K562 (cell line): ENCODE measurements at regions not wholly inside any gene's neighbourhood (a gene's known extent, or its start where the extent isn't known, plus 50 kb on each side); places are given as distances from the start of the nearest gene placed in this dataset.

Source experiments
- ARID1B ChIP-seq: fragments of 450-650 bp; IDR thresholded peaks from 2 replicates; pipeline ENCODE4 v1.6.1; 2016; ENCODE audit warnings: antibody characterized with exemption, mild to moderate bottlenecking, inconsistent platforms
- ATF7 ChIP-seq: fragments of 450-650 bp; IDR thresholded peaks from 2 replicates; pipeline ENCODE4 v1.7.1; 2014; ENCODE audit warnings: mild to moderate bottlenecking, moderate library complexity
- CBFA2T2 ChIP-seq: fragments of 450-650 bp; conservative IDR thresholded peaks from 2 replicates; pipeline ENCODE4 v1.6.1; 2017; ENCODE audit warnings: mild to moderate bottlenecking
- CCNT2 ChIP-seq: IDR thresholded peaks from 2 replicates; pipeline ENCODE4 v1.6.1; 2011; ENCODE audit warnings: borderline replicate concordance, low read depth, mild to moderate bottlenecking, moderate library complexity, mixed read lengths, low read length; ENCODE audit not compliant: insufficient read length; ENCODE audit errors: extremely low read depth
- DPF2 ChIP-seq: fragments of 450-650 bp; IDR thresholded peaks from 2 replicates; pipeline ENCODE4 v1.6.1; 2016
- EP300 ChIP-seq: IDR thresholded peaks from 2 replicates; pipeline ENCODE4 v1.6.1; 2012; ENCODE audit warnings: low read length, improper control_type of control experiment
- GATA2 ChIP-seq: sonication (generic); formaldehyde crosslinking; IDR thresholded peaks from 2 replicates; pipeline ENCODE4 v1.4.0; 2020; ENCODE audit warnings: mild to moderate bottlenecking, missing genetic modification reagents
- GATAD2A ChIP-seq: fragments of 450-650 bp; IDR thresholded peaks from 2 replicates; pipeline ENCODE4 v1.6.1; 2017
- GTF2E2 ChIP-seq: fragments of 200-800 bp; sonication (Bioruptor generic); IDR thresholded peaks from 2 replicates; pipeline ENCODE4 v1.6.1; 2016; ENCODE audit warnings: missing genetic modification characterization, missing compliant biosample characterization
- JUND ChIP-seq, 2 experiments: IDR thresholded peaks; 2 replicates in 1 of 2; 3 replicates in 1 of 2; pipeline ENCODE4 v1.6.1; 2011; ENCODE audit warnings: borderline replicate concordance in 2 of 2, low read depth in 2 of 2, low read length in 2 of 2, improper control_type of control experiment in 1 of 2, missing biosample characterization in 1 of 2, missing genetic modification characterization in 1 of 2, missing genetic modification reagents in 1 of 2
- KDM1A ChIP-seq, 2 experiments: fragments of 450-650 bp; IDR thresholded peaks; 2 replicates each; pipeline ENCODE4 v1.6.1; 2016; ENCODE audit warnings: mild to moderate bottlenecking in 2 of 2
- MAFK ChIP-seq: IDR thresholded peaks from 2 replicates; pipeline ENCODE4 v1.6.1; 2011; ENCODE audit warnings: low read length, improper control_type of control experiment
- MTA2 ChIP-seq: fragments of 450-650 bp; IDR thresholded peaks from 2 replicates; pipeline ENCODE4 v1.6.1; 2016; ENCODE audit warnings: low read depth
- NCOR1 ChIP-seq: fragments of 450-650 bp; IDR thresholded peaks from 2 replicates; pipeline ENCODE4 v1.6.1; 2016; ENCODE audit warnings: mild to moderate bottlenecking, moderate library complexity
- NR2C2 ChIP-seq, 2 experiments: fragments of 200-800 bp in 1 of 2; sonication (Bioruptor generic) in 1 of 2; sonication (generic) in 1 of 2; formaldehyde crosslinking in 1 of 2; IDR thresholded peaks; 2 replicates each; pipeline versions ENCODE4 v1.6.1 to v1.8.0; 2016 to 2022; ENCODE audit warnings: mild to moderate bottlenecking in 1 of 2, missing compliant biosample characterization in 1 of 2, missing genetic modification characterization in 1 of 2, missing genetic modification reagents in 1 of 2
- PCBP1 ChIP-seq: fragments of 200-400 bp; formaldehyde crosslinking; IDR thresholded peaks from 2 replicates; pipeline ENCODE4 v1.6.1; 2018; ENCODE audit warnings: mild to moderate bottlenecking, low read depth, low read length; ENCODE audit not compliant: poor library complexity, severe bottlenecking
- PTRF ChIP-seq: fragments of 450-650 bp; IDR thresholded peaks from 2 replicates; pipeline ENCODE4 v1.6.1; 2016; ENCODE audit warnings: mild to moderate bottlenecking, missing genetic modification characterization, missing compliant biosample characterization
- SMAD1 ChIP-seq: fragments of 150-350 bp; IDR thresholded peaks from 2 replicates; pipeline ENCODE4 v1.6.1; 2014; ENCODE audit warnings: low read length, low read depth; ENCODE audit not compliant: partially characterized antibody
- TEAD1 ChIP-seq, 2 experiments: fragments of 450-650 bp in 1 of 2; sonication (generic) in 1 of 2; formaldehyde crosslinking; IDR thresholded peaks; 2 replicates each; pipeline versions ENCODE4 v1.4.0 to v1.8.0; 2020 to 2022; ENCODE audit warnings: mild to moderate bottlenecking in 2 of 2, missing genetic modification reagents in 1 of 2
- TEAD4 ChIP-seq, 2 experiments: sonication (generic) in 1 of 2; formaldehyde crosslinking in 1 of 2; IDR thresholded peaks; 2 replicates each; pipeline versions ENCODE4 v1.6.1 to v1.8.0; 2012 to 2022; ENCODE audit warnings: borderline replicate concordance in 1 of 2, inconsistent platforms in 1 of 2, low read length in 1 of 2, mild to moderate bottlenecking in 1 of 2, missing genetic modification reagents in 1 of 2
- TRIM24 ChIP-seq, 2 experiments: fragments of 450-650 bp; IDR thresholded peaks; 2 replicates each; pipeline ENCODE4 v1.6.1; 2016
- ZNF41 ChIP-seq: fragments of 250-450 bp; sonication (Bioruptor Pico); conservative IDR thresholded peaks from 2 replicates; pipeline ENCODE4 v1.4.0; 2020; ENCODE audit warnings: mild to moderate bottlenecking
- TF ChIP-seq, protein P1 (sequence below), 2 experiments: fragments of 450-650 bp in 1 of 2; sonication (generic) in 1 of 2; formaldehyde crosslinking in 1 of 2; IDR thresholded peaks in 1 of 2; conservative IDR thresholded peaks in 1 of 2; 2 replicates each; pipeline versions ENCODE4 v1.6.1 to v1.8.1; 2016 to 2023; ENCODE audit warnings: mild to moderate bottlenecking in 2 of 2, moderate library complexity in 2 of 2, inconsistent platforms in 1 of 2, missing genetic modification reagents in 1 of 2
- TF ChIP-seq, protein P2 (sequence below): fragments of 450-650 bp; IDR thresholded peaks from 2 replicates; pipeline ENCODE4 v1.6.1; 2018; ENCODE audit not compliant: partially characterized antibody

DNA sequence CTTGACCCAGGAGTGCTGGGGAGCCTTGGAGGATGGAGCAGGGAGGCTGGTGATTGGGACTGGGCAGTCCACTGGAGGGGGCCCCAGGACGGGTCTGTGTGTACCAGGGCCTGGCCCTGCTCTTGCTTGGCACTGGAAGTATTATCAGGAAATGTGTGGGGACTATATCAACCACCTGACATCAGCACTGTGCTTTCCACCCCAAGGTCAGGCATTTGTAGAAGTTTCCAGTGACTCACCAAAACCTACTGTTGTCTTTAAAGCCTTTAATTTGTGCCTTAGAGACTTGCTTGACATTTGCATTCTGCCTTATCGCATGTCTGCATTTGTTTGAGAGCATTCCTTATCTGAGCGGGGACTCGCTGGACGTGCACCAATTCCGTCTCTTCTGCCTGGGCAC is 323.1 kb downstream of the FOXL1 start (continued):
- TF ChIP-seq GTF2E2 (tag), result no peak
- TF ChIP-seq NCOR1, result peak; percentile 66; the same call in 1 of the 2 replicates
- TF ChIP-seq TRIM24 (IDR thresholded peaks at IDR 0.05), result peak in 1 of 2 experiments; percentile 22; a peak in 1 of 4 replicates
- peak; percentile 59; the same call in 1 of the 2 replicates for TF ChIP-seq DPF2
- TF ChIP-seq, protein P1, sequence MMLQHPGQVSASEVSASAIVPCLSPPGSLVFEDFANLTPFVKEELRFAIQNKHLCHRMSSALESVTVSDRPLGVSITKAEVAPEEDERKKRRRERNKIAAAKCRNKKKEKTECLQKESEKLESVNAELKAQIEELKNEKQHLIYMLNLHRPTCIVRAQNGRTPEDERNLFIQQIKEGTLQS (IDR thresholded peaks at IDR 0.05), result peak; percentile 48; the same call in 1 of the 2 replicates
- TF ChIP-seq, protein P1 (CRISPR knock-in tag; conservative IDR thresholded peaks at IDR 0.05), result no peak
- peak in 1 of 2 experiments; percentile 10; a peak in 1 of 4 replicates for TF ChIP-seq KDM1A (IDR thresholded peaks at IDR 0.05)
- TF ChIP-seq GATA2 (CRISPR knock-in tag), result 0 out of 2 replicates have a peak, but pooled peaks have one; percentile 15
- TF ChIP-seq, protein P2, sequence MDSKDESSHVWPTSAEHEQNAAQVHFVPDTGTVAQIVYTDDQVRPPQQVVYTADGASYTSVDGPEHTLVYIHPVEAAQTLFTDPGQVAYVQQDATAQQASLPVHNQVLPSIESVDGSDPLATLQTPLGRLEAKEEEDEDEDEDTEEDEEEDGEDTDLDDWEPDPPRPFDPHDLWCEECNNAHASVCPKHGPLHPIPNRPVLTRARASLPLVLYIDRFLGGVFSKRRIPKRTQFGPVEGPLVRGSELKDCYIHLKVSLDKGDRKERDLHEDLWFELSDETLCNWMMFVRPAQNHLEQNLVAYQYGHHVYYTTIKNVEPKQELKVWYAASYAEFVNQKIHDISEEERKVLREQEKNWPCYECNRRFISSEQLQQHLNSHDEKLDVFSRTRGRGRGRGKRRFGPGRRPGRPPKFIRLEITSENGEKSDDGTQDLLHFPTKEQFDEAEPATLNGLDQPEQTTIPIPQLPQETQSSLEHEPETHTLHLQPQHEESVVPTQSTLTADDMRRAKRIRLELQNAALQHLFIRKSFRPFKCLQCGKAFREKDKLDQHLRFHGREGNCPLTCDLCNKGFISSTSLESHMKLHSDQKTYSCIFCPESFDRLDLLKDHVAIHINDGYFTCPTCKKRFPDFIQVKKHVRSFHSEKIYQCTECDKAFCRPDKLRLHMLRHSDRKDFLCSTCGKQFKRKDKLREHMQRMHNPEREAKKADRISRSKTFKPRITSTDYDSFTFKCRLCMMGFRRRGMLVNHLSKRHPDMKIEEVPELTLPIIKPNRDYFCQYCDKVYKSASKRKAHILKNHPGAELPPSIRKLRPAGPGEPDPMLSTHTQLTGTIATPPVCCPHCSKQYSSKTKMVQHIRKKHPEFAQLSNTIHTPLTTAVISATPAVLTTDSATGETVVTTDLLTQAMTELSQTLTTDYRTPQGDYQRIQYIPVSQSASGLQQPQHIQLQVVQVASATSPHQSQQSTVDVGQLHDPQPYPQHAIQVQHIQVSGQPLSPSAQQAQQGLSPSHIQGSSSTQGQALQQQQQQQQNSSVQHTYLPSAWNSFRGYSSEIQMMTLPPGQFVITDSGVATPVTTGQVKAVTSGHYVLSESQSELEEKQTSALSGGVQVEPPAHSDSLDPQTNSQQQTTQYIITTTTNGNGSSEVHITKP, result peak; percentile 33
- no peak for TF ChIP-seq PCBP1
- peak; percentile 5; the same call in 1 of the 2 replicates for TF ChIP-seq MAFK
- peak; percentile 70; the same call in 1 of the 2 replicates for TF ChIP-seq JUND (IDR thresholded peaks at IDR 0.05; ENCODE audit: borderline replicate concordance, low read depth, low read length)
- peak; percentile 79; the same call in 2 of the 3 replicates for TF ChIP-seq JUND (tag; IDR thresholded peaks at IDR 0.05; ENCODE audit: borderline replicate concordance, low read depth, low read length)
- TF ChIP-seq ATF7, result peak; percentile 31; the same call in 1 of the 2 replicates
- TF ChIP-seq CCNT2, result peak; percentile 36
- TF ChIP-seq TEAD1 (CRISPR knock-in tag; IDR thresholded peaks at IDR 0.05), result 0 out of 4 replicates have a peak, but pooled peaks of 1 of the 2 experiments have one; percentile 4
- TF ChIP-seq EP300, result peak; percentile 38
- TF ChIP-seq CBFA2T2, result peak; percentile 65
- TF ChIP-seq TEAD4 (IDR thresholded peaks at IDR 0.05; ENCODE audit: low read length), result peak; percentile 72; the same call in 1 of the 2 replicates
- TF ChIP-seq TEAD4 (CRISPR knock-in tag; IDR thresholded peaks at IDR 0.05; ENCODE audit: borderline replicate concordance), result no peak
- TF ChIP-seq ZNF41 (CRISPR knock-in tag), result no peak
- TF ChIP-seq PTRF (tag), result no peak
- peak; percentile 48; the same call in 1 of the 2 replicates for TF ChIP-seq MTA2
- TF ChIP-seq SMAD1, result no peak
- TF ChIP-seq NR2C2 (CRISPR knock-in tag; IDR thresholded peaks at IDR 0.05), result no peak
- TF ChIP-seq NR2C2 (tag; IDR thresholded peaks at IDR 0.05), result 0 out of 2 replicates have a peak, but pooled peaks have one; percentile 17
- TF ChIP-seq ARID1B, result peak; percentile 89
- no peak for TF ChIP-seq GATAD2A
